ENCODE measurements at regions not wholly inside any gene's neighbourhood (a gene's known extent, or its start where the extent isn't known, plus 50 kb on each side); places are given as distances from the start of the nearest gene placed in this dataset.

DNA sequence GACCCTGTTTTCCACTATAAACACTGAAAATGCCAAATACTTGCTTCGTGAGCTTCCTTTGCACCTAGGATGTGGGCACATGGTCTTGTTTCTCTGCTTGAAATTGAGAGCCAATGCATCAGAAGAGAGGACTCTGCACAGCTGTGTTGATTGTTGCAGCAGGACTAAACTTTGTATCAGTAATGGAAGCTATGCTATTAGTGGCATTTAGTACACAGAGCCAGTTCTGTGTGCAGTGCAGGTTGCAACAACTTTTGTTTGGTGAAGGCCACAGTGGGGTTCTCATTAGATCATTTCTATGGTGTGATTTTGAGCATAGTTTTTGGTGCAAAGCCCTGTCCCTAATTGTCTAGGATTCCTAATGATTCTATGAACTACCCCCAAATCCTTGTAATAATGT lies 54.4 kb upstream of the ANKRD17 start:
- Histone ChIP-seq H3K9me3 (ENCODE audit: control insufficient read depth in 1 of 2, insufficient read depth in 1 of 2, low read depth in 1 of 2, low read length in 2 of 2) (no peaks in the 10 kb centered on the region), H3K36me3 (ENCODE audit: control insufficient read depth in 1 of 2, insufficient read depth in 2 of 2, low read length in 2 of 2) (no peaks in the 10 kb centered on the region), H3K4me3 (replicated peaks in 1 of 2; ENCODE audit: low read depth in 1 of 2, low read length in 2 of 2) (no peak overlapping the region), H3K9me2 (ENCODE audit: insufficient read depth) (no peaks in the 10 kb centered on the region), H3K79me2 (ENCODE audit: insufficient read depth, low read length) (no peaks in the 10 kb centered on the region), H3K9ac (ENCODE audit: low read length) (no peak overlapping the region), H3K27me3 (ENCODE audit: insufficient read depth, low read length) (no peaks in the 10 kb centered on the region), H2AFZ (ENCODE audit: low read depth, low read length, poor library complexity, severe bottlenecking) (no peak overlapping the region), H3K4me1 (ENCODE audit: control insufficient read depth in 1 of 2, insufficient read depth in 2 of 2, low read length in 2 of 2) (no peaks in the 10 kb centered on the region), H3K27ac (ENCODE audit: low read depth, low read length) (no peak overlapping the region), H4K20me1 (ENCODE audit: insufficient read depth) (no peaks in the 10 kb centered on the region), H3K4me2 (ENCODE audit: low read length) (no peak overlapping the region)
- TF ChIP-seq, protein P1, sequence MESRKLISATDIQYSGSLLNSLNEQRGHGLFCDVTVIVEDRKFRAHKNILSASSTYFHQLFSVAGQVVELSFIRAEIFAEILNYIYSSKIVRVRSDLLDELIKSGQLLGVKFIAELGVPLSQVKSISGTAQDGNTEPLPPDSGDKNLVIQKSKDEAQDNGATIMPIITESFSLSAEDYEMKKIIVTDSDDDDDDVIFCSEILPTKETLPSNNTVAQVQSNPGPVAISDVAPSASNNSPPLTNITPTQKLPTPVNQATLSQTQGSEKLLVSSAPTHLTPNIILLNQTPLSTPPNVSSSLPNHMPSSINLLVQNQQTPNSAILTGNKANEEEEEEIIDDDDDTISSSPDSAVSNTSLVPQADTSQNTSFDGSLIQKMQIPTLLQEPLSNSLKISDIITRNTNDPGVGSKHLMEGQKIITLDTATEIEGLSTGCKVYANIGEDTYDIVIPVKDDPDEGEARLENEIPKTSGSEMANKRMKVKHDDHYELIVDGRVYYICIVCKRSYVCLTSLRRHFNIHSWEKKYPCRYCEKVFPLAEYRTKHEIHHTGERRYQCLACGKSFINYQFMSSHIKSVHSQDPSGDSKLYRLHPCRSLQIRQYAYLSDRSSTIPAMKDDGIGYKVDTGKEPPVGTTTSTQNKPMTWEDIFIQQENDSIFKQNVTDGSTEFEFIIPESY (IDR thresholded peaks at IDR 0.05; ENCODE audit: extremely low read depth, insufficient replicate concordance, low read length), result no peak
- ChIA-PET RAD21 (ENCODE audit: low non-redundant PET in 1 of 2, low total read pairs in 2 of 2, uncharacterized antibody in 2 of 2, unreplicated experiment in 2 of 2) (no interaction called here), CTCF (interaction anchor here (1.5 kb wide), 1 partner anchor 341 kb away, joined by 4 read pairs; no protein-coding TSS in a partner anchor), POLR2A (no interaction called here)
- ATAC-seq (no peak), DNase-seq (ENCODE audit: low read depth, low spot score) (no peak)
- no TSS peak for BruUV-seq (replicated peaks)
- intact Hi-C loops (cut with micrococcal nuclease), result loop anchor here (10.0 kb wide), 2 partner anchors 132 to 822 kb away; no protein-coding TSS in a partner anchor

DNA sequence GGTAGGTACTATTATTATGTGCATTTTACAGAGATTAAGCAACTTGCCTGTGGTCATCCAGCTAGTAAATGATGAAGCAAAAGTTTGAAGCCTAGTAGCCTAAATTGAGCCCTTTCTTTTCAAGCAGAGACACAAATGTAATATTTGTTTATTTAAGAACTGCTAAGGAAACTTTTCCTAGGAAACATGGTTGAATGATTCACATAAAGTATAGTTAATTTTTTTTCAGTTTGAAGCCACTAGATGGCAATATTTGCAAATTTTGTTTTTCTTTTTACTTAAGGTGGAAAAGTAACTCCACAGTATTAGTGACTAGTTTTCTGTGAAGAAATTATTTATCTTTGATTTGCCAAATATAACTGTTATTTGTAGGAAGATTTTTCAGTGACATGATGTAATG lies 52.8 kb upstream of the ANKRD17 start:
- H3K9ac ChIP-seq (ENCODE audit: low read length), result no peak overlapping the region

More for the DNA sequence above, 52.8 kb upstream of the ANKRD17 start:
- Histone ChIP-seq H3K36me3 (ENCODE audit: control insufficient read depth in 1 of 2, insufficient read depth in 2 of 2, low read length in 2 of 2) (no peaks in the 10 kb centered on the region), H3K27ac (ENCODE audit: low read depth, low read length) (no peak overlapping the region), H4K20me1 (ENCODE audit: insufficient read depth) (no peaks in the 10 kb centered on the region), H3K4me2 (ENCODE audit: low read length) (no peak overlapping the region), H3K4me3 (replicated peaks in 1 of 2; ENCODE audit: low read depth in 1 of 2, low read length in 2 of 2) (no peak overlapping the region), H2AFZ (ENCODE audit: low read depth, low read length, poor library complexity, severe bottlenecking) (no peak overlapping the region), H3K79me2 (ENCODE audit: insufficient read depth, low read length) (no peaks in the 10 kb centered on the region), H3K4me1 (ENCODE audit: control insufficient read depth in 1 of 2, insufficient read depth in 2 of 2, low read length in 2 of 2) (no peaks in the 10 kb centered on the region), H3K9me2 (ENCODE audit: insufficient read depth) (no peaks in the 10 kb centered on the region), H3K27me3 (ENCODE audit: insufficient read depth, low read length) (no peaks in the 10 kb centered on the region), H3K9me3 (ENCODE audit: control insufficient read depth in 1 of 2, insufficient read depth in 1 of 2, low read depth in 1 of 2, low read length in 2 of 2) (no peaks in the 10 kb centered on the region)
- DNase-seq (ENCODE audit: low read depth, low spot score) (peak; percentile 8), ATAC-seq (no peak)
- no TSS peak for BruUV-seq (replicated peaks)
- POLR2A ChIA-PET, result no interaction called here
- RAD21 ChIA-PET (ENCODE audit: low non-redundant PET in 1 of 2, low total read pairs in 2 of 2, uncharacterized antibody in 2 of 2, unreplicated experiment in 2 of 2), result no interaction called here
- TF ChIP-seq, protein P2, sequence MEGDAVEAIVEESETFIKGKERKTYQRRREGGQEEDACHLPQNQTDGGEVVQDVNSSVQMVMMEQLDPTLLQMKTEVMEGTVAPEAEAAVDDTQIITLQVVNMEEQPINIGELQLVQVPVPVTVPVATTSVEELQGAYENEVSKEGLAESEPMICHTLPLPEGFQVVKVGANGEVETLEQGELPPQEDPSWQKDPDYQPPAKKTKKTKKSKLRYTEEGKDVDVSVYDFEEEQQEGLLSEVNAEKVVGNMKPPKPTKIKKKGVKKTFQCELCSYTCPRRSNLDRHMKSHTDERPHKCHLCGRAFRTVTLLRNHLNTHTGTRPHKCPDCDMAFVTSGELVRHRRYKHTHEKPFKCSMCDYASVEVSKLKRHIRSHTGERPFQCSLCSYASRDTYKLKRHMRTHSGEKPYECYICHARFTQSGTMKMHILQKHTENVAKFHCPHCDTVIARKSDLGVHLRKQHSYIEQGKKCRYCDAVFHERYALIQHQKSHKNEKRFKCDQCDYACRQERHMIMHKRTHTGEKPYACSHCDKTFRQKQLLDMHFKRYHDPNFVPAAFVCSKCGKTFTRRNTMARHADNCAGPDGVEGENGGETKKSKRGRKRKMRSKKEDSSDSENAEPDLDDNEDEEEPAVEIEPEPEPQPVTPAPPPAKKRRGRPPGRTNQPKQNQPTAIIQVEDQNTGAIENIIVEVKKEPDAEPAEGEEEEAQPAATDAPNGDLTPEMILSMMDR (IDR thresholded peaks at IDR 0.05 in 2 of 3, conservative IDR thresholded peaks at IDR 0.05 in 1 of 3; ENCODE audit: borderline replicate concordance in 1 of 3, insufficient read depth in 1 of 3, low read depth in 2 of 3, low read length in 2 of 3), result peak; percentile 12 to 60 (median 42); a peak in 3 of 6 replicates
- TF ChIP-seq YY1 (IDR thresholded peaks at IDR 0.05; ENCODE audit: extremely low read depth, insufficient replicate concordance, low read depth, low read length) (no peak), EGR1 (IDR thresholded peaks at IDR 0.05; ENCODE audit: low read depth) (no peak), RAD21 (IDR thresholded peaks at IDR 0.05; ENCODE audit: low read depth) (peak; percentile 55)
- intact Hi-C loops (cut with micrococcal nuclease), result loop anchor here (1.0 to 10.0 kb wide), 3 partner anchors 133 to 823 kb away; no protein-coding TSS in a partner anchor
- CTCF ChIA-PET, result interaction anchor here (1.2 kb wide), 1 partner anchor 342 kb away, joined by 6 read pairs; no protein-coding TSS in a partner anchor

All from HCT116 (cell line).